ENCODE measurements at regions not wholly inside any gene's neighbourhood (a gene's known extent, or its start where the extent isn't known, plus 50 kb on each side); places are given as distances from the start of the nearest gene placed in this dataset.

GRCh38 chr5:156153602-156154001, 173.4 kb upstream of the SGCD start:
- DNase-seq (ENCODE audit: low read depth): no peak
- no peak overlapping the region for H3K4me3 ChIP-seq (ENCODE audit: low read depth, low read length)
- TF ChIP-seq CTCF (IDR thresholded peaks at IDR 0.05; ENCODE audit: low read depth, low read length, missing control alignments): no peak
- in situ Hi-C loops (cut with HindIII; ENCODE audit: low sequenced_read_pairs): no loop called here

GRCh38 chr5:156154757-156155156, 172.2 kb upstream of the SGCD start:
- DNase-seq (ENCODE audit: low read depth): no peak
- TF ChIP-seq CTCF (IDR thresholded peaks at IDR 0.05; ENCODE audit: low read depth, low read length, missing control alignments): no peak
- no peak overlapping the region for H3K4me3 ChIP-seq (ENCODE audit: low read depth, low read length)
- in situ Hi-C loops (cut with HindIII; ENCODE audit: low sequenced_read_pairs): no loop called here

GRCh38 chr5:156155598-156155997, 171.4 kb upstream of the SGCD start:
- in situ Hi-C loops (cut with HindIII; ENCODE audit: low sequenced_read_pairs): no loop called here
- H3K4me3 ChIP-seq (ENCODE audit: low read depth, low read length): no peak overlapping the region
- no peak for DNase-seq (ENCODE audit: low read depth)
- TF ChIP-seq CTCF (IDR thresholded peaks at IDR 0.05; ENCODE audit: low read depth, low read length, missing control alignments): no peak

- in situ Hi-C loops (cut with HindIII; ENCODE audit: low sequenced_read_pairs): no loop called here
- no peak for DNase-seq (ENCODE audit: low read depth)
- H3K4me3 ChIP-seq (ENCODE audit: low read depth, low read length): no peak overlapping the region
- no peak for TF ChIP-seq CTCF (IDR thresholded peaks at IDR 0.05; ENCODE audit: low read depth, low read length, missing control alignments)
Measured at GRCh38 chr5:156164306-156164705, 162.7 kb upstream of the SGCD start.

- H3K4me3 ChIP-seq (ENCODE audit: low read depth, low read length): no peak overlapping the region
- no peak for DNase-seq (ENCODE audit: low read depth)
- TF ChIP-seq CTCF (IDR thresholded peaks at IDR 0.05; ENCODE audit: low read depth, low read length, missing control alignments): no peak
- in situ Hi-C loops (cut with HindIII; ENCODE audit: low sequenced_read_pairs): no loop called here
Measured at GRCh38 chr5:156169495-156169894, 157.5 kb upstream of the SGCD start.

GRCh38 chr5:156170351-156170961, 156.5 kb upstream of the SGCD start:
- in situ Hi-C loops (cut with HindIII; ENCODE audit: low sequenced_read_pairs): no loop called here
- no peak for TF ChIP-seq CTCF (IDR thresholded peaks at IDR 0.05; ENCODE audit: low read depth, low read length, missing control alignments)
- H3K4me3 ChIP-seq (ENCODE audit: low read depth, low read length): no peak overlapping the region
- DNase-seq (ENCODE audit: low read depth): no peak
